Activated CD4-positive, alpha-beta T cell treated with anti-CD3 and anti-CD28 coated beads, Interleukin-2, Interleukin-6, amounts not matched to agents 100 ng/mL and 50 ng/mL, durations not matched to agents 16 hours and 8 hours (primary cell): ENCODE measurements at regions not wholly inside any gene's neighbourhood (a gene's known extent, or its start where the extent isn't known, plus 50 kb on each side); places are given as distances from the start of the nearest gene placed in this dataset.

ENCODE experiments used
- DNase-seq: peaks from one replicate; pipeline ENCODE4 v3.0.0-alpha.2; 2020

GRCh38 chr4:66923081-66923865 is 622.0 kb downstream of the CENPC start:
- DNase-seq, result no peak

GRCh38 chr4:66921433-66921832 is 623.9 kb downstream of the CENPC start:
- DNase-seq, result no peak

- no peak for DNase-seq
Observed at GRCh38 chr4:66920514-66920913, 624.8 kb downstream of the CENPC start.

GRCh38 chr4:66911880-66912279 is 633.4 kb downstream of the CENPC start:
- DNase-seq, result no peak

GRCh38 chr4:66906314-66906713 is 639.0 kb downstream of the CENPC start:
- no peak for DNase-seq

GRCh38 chr4:66899422-66900065 is 645.8 kb downstream of the CENPC start:
- DNase-seq, result no peak

- DNase-seq, result no peak
Observed at GRCh38 chr4:66893807-66894206, 651.5 kb downstream of the CENPC start.

- no peak for DNase-seq
Observed at GRCh38 chr4:66887061-66887460, 658.2 kb downstream of the CENPC start.

GRCh38 chr4:66885501-66886165 is 659.7 kb downstream of the CENPC start:
- no peak for DNase-seq

- no peak for DNase-seq
Observed at GRCh38 chr4:66876946-66877345, 668.4 kb downstream of the CENPC start.

GRCh38 chr4:66872661-66873060 is 672.6 kb downstream of the CENPC start:
- DNase-seq, result no peak

- DNase-seq, result no peak
Observed at GRCh38 chr4:66863481-66863880, 681.8 kb downstream of the CENPC start.

GRCh38 chr4:66855956-66856355 is 689.3 kb downstream of the CENPC start:
- no peak for DNase-seq

- no peak for DNase-seq
Observed at GRCh38 chr4:66853845-66854244, 691.5 kb downstream of the CENPC start.

- DNase-seq, result no peak
Observed at GRCh38 chr4:66852843-66853242, 692.5 kb downstream of the CENPC start.

GRCh38 chr4:66849596-66849995 is 695.7 kb downstream of the CENPC start:
- no peak for DNase-seq

- DNase-seq, result no peak
Observed at GRCh38 chr4:66842724-66843088, 702.6 kb downstream of the CENPC start.

- no peak for DNase-seq
Observed at GRCh38 chr4:66842026-66842723, 703.1 kb downstream of the CENPC start.

GRCh38 chr4:66840178-66840577 is 705.1 kb downstream of the CENPC start:
- DNase-seq, result no peak

- DNase-seq, result no peak
Observed at GRCh38 chr4:66837279-66837922, 707.9 kb downstream of the CENPC start.

- DNase-seq, result no peak
Observed at GRCh38 chr4:66829310-66829709, 716.0 kb downstream of the CENPC start.

GRCh38 chr4:66820681-66821080 is 724.6 kb downstream of the CENPC start:
- DNase-seq, result no peak

- DNase-seq, result no peak
Observed at GRCh38 chr4:66814277-66814676, 731.0 kb downstream of the CENPC start.
